ENCODE measurements at regions not wholly inside any gene's neighbourhood (a gene's known extent, or its start where the extent isn't known, plus 50 kb on each side); places are given as distances from the start of the nearest gene placed in this dataset.
"Not testable (repeated sequence)": the region's sequence is repeated elsewhere in the genome, so short reads cannot be mapped to it uniquely, and the experiment has no call there.

DNA sequence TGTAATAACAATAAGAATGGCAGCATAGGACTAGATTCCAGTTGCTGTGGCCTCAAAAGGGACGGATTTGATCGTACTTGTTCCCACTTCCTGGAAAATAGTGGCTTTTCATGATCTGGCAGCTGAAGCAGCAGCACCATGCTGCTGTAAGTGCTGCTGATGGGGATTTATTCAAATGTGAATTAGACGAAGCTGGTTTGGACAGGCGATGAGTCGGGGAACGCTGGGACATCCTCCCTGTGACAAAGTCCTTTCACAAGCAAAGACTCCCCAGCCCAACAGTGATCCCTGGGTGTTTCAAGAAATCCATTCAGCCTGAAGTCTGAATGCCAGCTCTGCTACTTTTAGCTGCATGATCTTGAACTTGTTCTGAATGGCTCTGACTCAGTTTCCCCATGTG is 88.6 kb upstream of the XYLT1 start:
- no peaks in the 10 kb centered on the region for H3K4me1 ChIP-seq
- H3K4me2 ChIP-seq: no peak overlapping the region
- H3K27me3 ChIP-seq: no peaks in the 10 kb centered on the region
- H4K20me1 ChIP-seq: no peaks in the 10 kb centered on the region
- no peaks in the 10 kb centered on the region for H3K9me3 ChIP-seq (replicated peaks in 1 of 11)
- H3K36me3 ChIP-seq: no peaks in the 10 kb centered on the region
- H3K4me3 ChIP-seq: no peak overlapping the region
- TF ChIP-seq Cebpa-rat (IDR thresholded peaks at IDR 0.05): no peak
- no peak overlapping the region for H3K27ac ChIP-seq
- H3K9ac ChIP-seq: no peak overlapping the region

DNA sequence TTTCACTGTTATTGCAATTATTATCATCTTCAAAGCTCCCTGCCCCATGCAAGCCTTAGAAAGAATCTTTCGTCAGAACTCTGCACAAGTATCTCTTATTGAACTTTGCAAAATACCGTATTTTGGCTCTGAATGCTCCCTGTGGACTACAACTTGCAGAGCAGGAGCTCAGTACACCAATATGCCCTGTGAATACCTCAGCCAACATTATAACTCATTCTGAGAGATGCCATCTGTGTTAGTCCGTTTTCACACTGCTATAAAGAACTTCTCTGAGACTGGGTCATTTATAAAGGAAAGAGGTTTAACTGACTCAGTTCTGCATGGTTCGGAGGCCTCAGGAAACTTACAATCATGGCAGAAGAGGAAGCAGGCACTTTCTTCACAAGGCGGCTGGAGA is 87.2 kb upstream of the XYLT1 start:
- Histone ChIP-seq H3K4me1 (no peaks in the 10 kb centered on the region), H3K9me3 (replicated peaks in 1 of 11) (no peaks in the 10 kb centered on the region), H3K27me3 (no peaks in the 10 kb centered on the region), H3K9ac (no peak overlapping the region), H3K36me3 (no peaks in the 10 kb centered on the region), H4K20me1 (no peaks in the 10 kb centered on the region), H3K4me2 (no peak overlapping the region), H3K27ac (no peak overlapping the region), H3K4me3 (no peak overlapping the region)
- no peak for TF ChIP-seq Cebpa-rat (IDR thresholded peaks at IDR 0.05)

DNA sequence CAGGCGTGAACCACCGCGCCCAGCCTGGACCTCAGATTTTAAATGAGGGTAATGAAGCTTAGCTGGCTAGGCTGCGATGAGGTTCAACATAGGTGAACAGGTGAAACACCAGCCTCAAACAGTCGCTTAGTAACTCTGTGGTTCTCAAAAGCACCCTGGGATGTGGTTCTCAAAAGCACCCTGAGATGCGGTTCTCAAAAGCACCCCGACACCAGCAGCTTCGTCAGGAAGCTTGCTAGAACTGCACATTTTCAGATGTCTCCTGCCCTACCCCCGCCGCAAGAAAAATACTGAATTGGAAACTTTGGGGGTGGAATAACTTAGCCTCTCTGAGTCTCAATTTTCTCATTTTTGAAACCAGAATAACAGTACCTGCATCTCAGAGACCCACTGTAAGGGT is 86.7 kb upstream of the XYLT1 start:
- Histone ChIP-seq H3K27ac (no peak overlapping the region), H3K36me3 (no peaks in the 10 kb centered on the region), H3K9ac (no peak overlapping the region), H4K20me1 (no peaks in the 10 kb centered on the region), H3K4me2 (no peak overlapping the region), H3K4me3 (no peak overlapping the region), H3K4me1 (no peaks in the 10 kb centered on the region), H3K27me3 (no peaks in the 10 kb centered on the region), H3K9me3 (replicated peaks in 1 of 11) (no peaks in the 10 kb centered on the region)
- no peak for TF ChIP-seq Cebpa-rat (IDR thresholded peaks at IDR 0.05)

DNA sequence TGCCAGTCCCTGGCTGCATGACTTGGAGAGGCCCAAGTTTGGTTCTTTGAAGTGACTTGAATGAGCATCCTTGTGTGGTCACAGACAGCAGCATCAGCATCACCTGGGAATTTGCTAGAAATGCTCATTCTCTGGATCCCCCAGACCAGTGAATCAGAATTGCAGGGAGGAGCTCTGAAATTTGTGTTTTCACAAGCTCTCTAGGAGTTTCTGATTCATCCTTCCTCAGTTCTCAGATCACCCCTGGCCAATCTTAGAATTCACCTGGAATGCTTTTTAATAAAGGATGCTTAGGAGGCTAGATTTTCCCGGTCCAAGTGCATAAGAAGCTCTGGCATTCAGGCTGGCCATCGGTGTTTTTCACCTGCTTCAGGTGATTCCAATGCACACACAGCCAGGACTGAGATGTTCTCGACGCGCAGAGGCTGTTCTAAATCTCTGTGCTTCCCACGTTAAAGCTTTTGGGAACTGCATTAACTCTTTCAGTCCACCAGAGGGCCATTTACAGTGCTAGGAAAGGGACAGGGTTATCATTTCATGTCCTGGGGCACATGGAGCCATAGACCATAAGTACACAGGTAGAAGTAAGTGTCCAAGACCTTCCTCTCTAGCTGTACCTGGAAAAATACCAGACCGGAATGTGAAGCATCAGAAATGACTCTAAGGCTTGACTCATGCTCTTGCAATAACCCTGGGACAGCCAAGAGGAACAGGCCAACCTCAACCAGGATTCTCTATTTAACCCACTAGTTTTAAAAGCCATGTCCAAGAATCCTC is 85.7 kb upstream of the XYLT1 start:
- Histone ChIP-seq H3K27ac (no peak overlapping the region), H3K27me3 (no peaks in the 10 kb centered on the region), H3K4me2 (no peak overlapping the region), H3K4me1 (no peaks in the 10 kb centered on the region), H3K9me3 (replicated peaks in 1 of 11) (no peaks in the 10 kb centered on the region), H3K36me3 (no peaks in the 10 kb centered on the region), H4K20me1 (no peaks in the 10 kb centered on the region), H3K9ac (no peak overlapping the region), H3K4me3 (no peak overlapping the region)
- no peak for TF ChIP-seq Cebpa-rat (IDR thresholded peaks at IDR 0.05)

DNA sequence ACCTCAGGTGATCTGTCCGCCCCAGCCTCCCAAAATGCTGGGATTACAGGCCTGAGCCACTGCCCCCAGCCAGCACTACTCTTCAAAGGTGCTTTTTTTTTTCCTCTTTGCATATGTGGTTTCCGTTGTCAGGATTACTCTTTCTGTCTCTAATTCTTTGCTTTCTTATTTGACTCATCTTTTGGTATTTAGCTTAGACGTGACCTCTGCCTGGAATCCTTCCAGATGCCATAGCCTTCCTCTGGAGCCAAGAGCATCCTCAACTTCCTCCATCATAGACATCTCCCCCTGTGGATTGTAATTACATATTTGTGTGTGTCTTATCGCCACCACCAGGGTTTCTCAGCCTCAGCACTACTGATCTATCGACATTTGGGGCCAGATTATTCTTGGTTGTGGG is 84.4 kb upstream of the XYLT1 start:
- Histone ChIP-seq H3K27me3 (no peaks in the 10 kb centered on the region), H3K4me3 (no peak overlapping the region), H3K9ac (no peak overlapping the region), H3K9me3 (replicated peaks in 1 of 11) (no peaks in the 10 kb centered on the region), H3K4me1 (no peaks in the 10 kb centered on the region), H3K36me3 (no peaks in the 10 kb centered on the region), H4K20me1 (no peaks in the 10 kb centered on the region), H3K27ac (no peak overlapping the region), H3K4me2 (no peak overlapping the region)
- no peak for TF ChIP-seq Cebpa-rat (IDR thresholded peaks at IDR 0.05)

DNA sequence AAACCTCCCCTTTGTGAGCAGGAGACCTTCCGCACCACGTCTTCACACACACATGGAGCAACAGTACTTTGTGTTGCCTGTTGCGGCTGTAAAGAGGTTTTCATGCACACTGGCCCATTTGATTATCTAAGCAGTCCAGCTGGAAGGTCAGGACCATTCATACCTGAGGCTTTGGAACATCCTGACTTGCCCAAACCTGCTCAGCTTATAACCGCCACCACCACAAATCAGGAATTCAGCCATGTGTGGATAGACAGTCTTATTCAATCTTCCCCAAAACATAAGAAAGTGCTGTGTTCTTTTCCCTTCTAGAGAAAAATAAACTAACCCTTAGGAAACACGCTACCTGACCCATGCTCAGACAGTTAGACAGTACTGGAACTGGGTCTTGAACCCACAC is 81.6 kb upstream of the XYLT1 start:
- Histone ChIP-seq H3K27ac (no peak overlapping the region), H3K4me2 (no peak overlapping the region), H3K9me3 (replicated peaks in 1 of 11) (no peaks in the 10 kb centered on the region), H3K4me3 (no peak overlapping the region), H3K36me3 (no peaks in the 10 kb centered on the region), H3K27me3 (no peaks in the 10 kb centered on the region), H3K9ac (no peak overlapping the region), H4K20me1 (no peaks in the 10 kb centered on the region), H3K4me1 (no peaks in the 10 kb centered on the region)
- TF ChIP-seq Cebpa-rat (IDR thresholded peaks at IDR 0.05): no peak

DNA sequence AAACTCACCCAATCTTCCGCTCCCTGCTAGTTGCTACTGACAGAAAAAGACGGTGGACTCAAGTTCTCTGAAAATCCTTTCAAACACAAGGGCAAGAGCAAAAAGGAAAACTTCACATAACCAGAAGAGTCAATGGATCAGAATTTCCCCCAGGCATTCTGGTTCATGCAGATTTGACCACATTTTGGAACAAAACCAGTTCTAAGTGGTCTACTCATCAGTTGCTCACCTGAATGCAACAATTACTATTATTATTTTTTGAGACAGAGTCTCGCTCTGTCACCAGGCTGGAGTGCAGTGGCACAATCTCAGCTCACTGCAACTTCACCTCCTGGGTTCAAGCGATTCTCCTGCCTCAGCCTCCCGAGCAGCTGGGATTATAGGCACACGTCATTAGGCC is 80.9 kb upstream of the XYLT1 start:
- not testable (repeated sequence) for H3K4me2 ChIP-seq; H4K20me1 ChIP-seq; H3K4me3 ChIP-seq; H3K36me3 ChIP-seq; H3K4me1 ChIP-seq; H3K27ac ChIP-seq; H3K27me3 ChIP-seq; H3K9me3 ChIP-seq (replicated peaks in 1 of 11); H3K9ac ChIP-seq

DNA sequence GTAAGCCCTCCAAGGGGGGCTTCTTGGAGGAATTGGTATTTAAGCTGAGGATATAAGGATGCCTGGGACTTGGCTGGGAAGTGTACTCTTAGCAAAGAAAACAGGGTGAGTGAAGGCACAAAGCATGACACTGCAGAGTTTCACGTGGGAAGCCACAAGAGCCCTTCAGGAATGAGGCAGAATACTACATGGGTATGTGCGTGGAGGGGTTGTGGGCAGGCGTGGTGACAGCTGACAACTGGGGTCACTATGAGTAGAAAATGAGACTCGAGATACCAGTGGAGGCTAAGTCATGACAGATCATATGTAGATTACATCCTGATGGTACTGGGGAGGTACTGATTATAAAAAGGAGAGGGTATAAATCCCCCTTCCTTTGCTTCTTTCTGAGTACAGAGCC is 78.1 kb upstream of the XYLT1 start:
- Histone ChIP-seq H4K20me1 (no peaks in the 10 kb centered on the region), H3K9me3 (replicated peaks in 1 of 11) (peaks cover 0 to 7% (median 0%) of the 10 kb centered on the region in 11 experiments; a peak in 2 of 22 replicates)
- no peak for TF ChIP-seq Cebpa-rat (IDR thresholded peaks at IDR 0.05)

DNA sequence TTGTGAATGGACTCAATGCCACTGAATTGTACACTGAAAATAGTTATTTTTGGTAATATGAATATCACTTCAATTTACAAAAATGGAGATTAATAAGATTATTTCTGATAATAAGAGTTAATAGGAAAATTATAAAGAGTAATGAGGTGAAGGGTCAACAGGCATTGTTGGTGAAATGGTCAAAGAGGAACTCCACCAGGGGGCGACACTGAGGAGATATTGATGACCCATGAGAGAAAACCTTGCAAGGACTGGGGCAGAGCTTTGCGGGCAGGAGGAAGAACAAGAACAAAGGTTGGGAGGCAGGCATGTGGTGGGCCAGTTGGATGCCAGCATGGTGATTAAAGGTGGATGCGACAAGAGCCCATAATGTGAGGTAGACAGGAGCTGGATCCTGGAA is 74.0 kb upstream of the XYLT1 start:
- TF ChIP-seq Cebpa-rat (IDR thresholded peaks at IDR 0.05): no peak
- no peaks in the 10 kb centered on the region for H3K27me3 ChIP-seq
- no peak overlapping the region for H3K27ac ChIP-seq
- H3K4me1 ChIP-seq: no peaks in the 10 kb centered on the region
- H3K36me3 ChIP-seq: no peaks in the 10 kb centered on the region
- H3K9me3 ChIP-seq (replicated peaks in 1 of 11): peaks cover 0 to 7% (median 0%) of the 10 kb centered on the region in 11 experiments; a peak in 2 of 22 replicates
- no peaks in the 10 kb centered on the region for H4K20me1 ChIP-seq
- no peak overlapping the region for H3K9ac ChIP-seq
- no peak overlapping the region for H3K4me3 ChIP-seq
- no peak overlapping the region for H3K4me2 ChIP-seq

More for the DNA sequence above, 78.1 kb upstream of the XYLT1 start:
- Histone ChIP-seq H3K9ac (no peak overlapping the region), H3K4me2 (no peak overlapping the region), H3K27me3 (no peaks in the 10 kb centered on the region), H3K27ac (no peak overlapping the region), H3K4me3 (no peak overlapping the region), H3K4me1 (no peaks in the 10 kb centered on the region), H3K36me3 (no peaks in the 10 kb centered on the region)

DNA sequence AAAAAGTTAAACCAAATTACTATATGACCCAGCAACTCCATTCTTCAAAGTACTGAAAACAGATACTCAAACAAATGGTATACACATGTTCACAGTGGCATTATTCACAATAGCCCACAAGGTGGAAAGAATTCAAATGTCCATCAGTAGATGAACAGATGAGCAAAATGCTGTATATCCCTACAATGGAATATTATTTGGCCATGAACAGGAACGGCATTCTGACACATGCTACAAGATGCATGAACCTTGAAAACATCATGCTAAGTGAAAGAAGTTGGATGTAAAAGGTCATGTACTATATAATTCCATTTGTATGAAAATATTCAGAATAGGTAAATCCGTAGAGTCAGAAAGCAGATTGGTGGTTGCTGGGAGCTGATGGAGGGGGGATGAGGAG is 73.5 kb upstream of the XYLT1 start:
- peaks cover 0 to 7% (median 0%) of the 10 kb centered on the region in 11 experiments; a peak in 2 of 22 replicates for H3K9me3 ChIP-seq (replicated peaks in 1 of 11)
- H3K9ac ChIP-seq: no peak overlapping the region
- H3K4me2 ChIP-seq: no peak overlapping the region
- no peak overlapping the region for H3K4me3 ChIP-seq
- H3K27ac ChIP-seq: no peak overlapping the region
- H3K27me3 ChIP-seq: no peaks in the 10 kb centered on the region
- no peaks in the 10 kb centered on the region for H3K36me3 ChIP-seq
- H3K4me1 ChIP-seq: no peaks in the 10 kb centered on the region
- H4K20me1 ChIP-seq: no peaks in the 10 kb centered on the region
- TF ChIP-seq Cebpa-rat (IDR thresholded peaks at IDR 0.05): no peak
